ENCODE measurements at regions not wholly inside any gene's neighbourhood (a gene's known extent, or its start where the extent isn't known, plus 50 kb on each side); places are given as distances from the start of the nearest gene placed in this dataset.

- Histone ChIP-seq H3F3A (ENCODE audit: insufficient read depth, low read length) (no peaks in the 10 kb centered on the region), H2AFZ (ENCODE audit: low read length) (no peak overlapping the region), H4K20me1 (ENCODE audit: insufficient read depth, low read length) (no peaks in the 10 kb centered on the region), H3K27me3 (ENCODE audit: insufficient read depth, low read length) (no peaks in the 10 kb centered on the region), H3K9me3 (ENCODE audit: low read length) (0 out of 2 replicates have a peak, but pooled peaks cover 2% of the 10 kb centered on the region), H3K79me2 (ENCODE audit: insufficient read depth, low read length) (no peaks in the 10 kb centered on the region), H3K9me2 (ENCODE audit: low read depth, low read length) (no peaks in the 10 kb centered on the region), H3K4me3 (ENCODE audit: low read depth, low read length, poor library complexity, severe bottlenecking) (no peak overlapping the region), H3K9ac (ENCODE audit: low read length) (no peak overlapping the region), H3K36me3 (ENCODE audit: insufficient read depth, low read length) (no peaks in the 10 kb centered on the region), H3K4me1 (ENCODE audit: insufficient read depth, low read length, severe bottlenecking) (no peaks in the 10 kb centered on the region), H3K4me2 (ENCODE audit: low read length) (no peak overlapping the region), H3K27ac (ENCODE audit: low read depth, low read length, poor library complexity, severe bottlenecking) (no peak overlapping the region)
- TF ChIP-seq, protein P1, sequence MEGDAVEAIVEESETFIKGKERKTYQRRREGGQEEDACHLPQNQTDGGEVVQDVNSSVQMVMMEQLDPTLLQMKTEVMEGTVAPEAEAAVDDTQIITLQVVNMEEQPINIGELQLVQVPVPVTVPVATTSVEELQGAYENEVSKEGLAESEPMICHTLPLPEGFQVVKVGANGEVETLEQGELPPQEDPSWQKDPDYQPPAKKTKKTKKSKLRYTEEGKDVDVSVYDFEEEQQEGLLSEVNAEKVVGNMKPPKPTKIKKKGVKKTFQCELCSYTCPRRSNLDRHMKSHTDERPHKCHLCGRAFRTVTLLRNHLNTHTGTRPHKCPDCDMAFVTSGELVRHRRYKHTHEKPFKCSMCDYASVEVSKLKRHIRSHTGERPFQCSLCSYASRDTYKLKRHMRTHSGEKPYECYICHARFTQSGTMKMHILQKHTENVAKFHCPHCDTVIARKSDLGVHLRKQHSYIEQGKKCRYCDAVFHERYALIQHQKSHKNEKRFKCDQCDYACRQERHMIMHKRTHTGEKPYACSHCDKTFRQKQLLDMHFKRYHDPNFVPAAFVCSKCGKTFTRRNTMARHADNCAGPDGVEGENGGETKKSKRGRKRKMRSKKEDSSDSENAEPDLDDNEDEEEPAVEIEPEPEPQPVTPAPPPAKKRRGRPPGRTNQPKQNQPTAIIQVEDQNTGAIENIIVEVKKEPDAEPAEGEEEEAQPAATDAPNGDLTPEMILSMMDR (IDR thresholded peaks at IDR 0.05; ENCODE audit: low read length), result no peak
- no peak for TF ChIP-seq EZH2 (IDR thresholded peaks at IDR 0.05; ENCODE audit: borderline replicate concordance, low read length)
These were observed 643.8 kb downstream of the HDGFL1 start for GRCh38 chr6:23213193-23213592.

GRCh38 chr6:23213651-23214050 lies 644.3 kb downstream of the HDGFL1 start:
- Histone ChIP-seq H3K9me2 (ENCODE audit: low read depth, low read length) (no peaks in the 10 kb centered on the region), H3K27ac (ENCODE audit: low read depth, low read length, poor library complexity, severe bottlenecking) (no peak overlapping the region), H3K4me3 (ENCODE audit: low read depth, low read length, poor library complexity, severe bottlenecking) (no peak overlapping the region), H3K4me2 (ENCODE audit: low read length) (no peak overlapping the region), H3F3A (ENCODE audit: insufficient read depth, low read length) (no peaks in the 10 kb centered on the region), H3K27me3 (ENCODE audit: insufficient read depth, low read length) (no peaks in the 10 kb centered on the region), H3K36me3 (ENCODE audit: insufficient read depth, low read length) (no peaks in the 10 kb centered on the region), H3K9me3 (ENCODE audit: low read length) (0 out of 2 replicates have a peak, but pooled peaks cover 2% of the 10 kb centered on the region), H3K4me1 (ENCODE audit: insufficient read depth, low read length, severe bottlenecking) (no peaks in the 10 kb centered on the region), H3K9ac (ENCODE audit: low read length) (no peak overlapping the region), H4K20me1 (ENCODE audit: insufficient read depth, low read length) (no peaks in the 10 kb centered on the region), H2AFZ (ENCODE audit: low read length) (no peak overlapping the region), H3K79me2 (ENCODE audit: insufficient read depth, low read length) (no peaks in the 10 kb centered on the region)
- TF ChIP-seq, protein P1 (IDR thresholded peaks at IDR 0.05; ENCODE audit: low read length), result no peak
- no peak for TF ChIP-seq EZH2 (IDR thresholded peaks at IDR 0.05; ENCODE audit: borderline replicate concordance, low read length)

DNA sequence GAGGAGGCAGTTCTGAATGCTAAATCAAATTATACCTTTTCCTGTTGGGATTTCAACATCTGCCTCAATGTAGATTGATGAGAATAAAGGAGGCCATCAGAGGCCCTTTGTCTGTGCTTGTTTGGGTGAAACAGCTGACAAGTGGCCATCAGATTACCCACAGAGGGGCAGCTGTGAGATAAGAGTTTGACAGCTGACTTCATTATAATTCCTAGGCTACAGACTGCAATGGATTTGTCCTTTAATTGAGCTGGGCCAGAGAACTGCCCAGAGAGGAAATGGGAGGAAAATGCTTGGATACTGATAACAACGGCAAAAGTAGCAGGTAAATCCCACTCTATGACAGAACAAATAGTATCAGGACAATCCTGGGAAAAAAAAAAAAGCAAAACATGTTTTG lies 649.4 kb downstream of the HDGFL1 start:
- Histone ChIP-seq H2AFZ (ENCODE audit: low read length) (no peak overlapping the region), H3K4me2 (ENCODE audit: low read length) (no peak overlapping the region), H4K20me1 (ENCODE audit: insufficient read depth, low read length) (no peaks in the 10 kb centered on the region), H3K4me1 (ENCODE audit: insufficient read depth, low read length, severe bottlenecking) (no peaks in the 10 kb centered on the region), H3F3A (ENCODE audit: insufficient read depth, low read length) (no peaks in the 10 kb centered on the region), H3K27me3 (ENCODE audit: insufficient read depth, low read length) (no peaks in the 10 kb centered on the region), H3K9ac (ENCODE audit: low read length) (no peak overlapping the region), H3K4me3 (ENCODE audit: low read depth, low read length, poor library complexity, severe bottlenecking) (no peak overlapping the region), H3K79me2 (ENCODE audit: insufficient read depth, low read length) (no peaks in the 10 kb centered on the region), H3K9me2 (ENCODE audit: low read depth, low read length) (no peaks in the 10 kb centered on the region), H3K27ac (ENCODE audit: low read depth, low read length, poor library complexity, severe bottlenecking) (no peak overlapping the region), H3K9me3 (ENCODE audit: low read length) (no peaks in the 10 kb centered on the region), H3K36me3 (ENCODE audit: insufficient read depth, low read length) (no peaks in the 10 kb centered on the region)
- TF ChIP-seq, protein P1 (IDR thresholded peaks at IDR 0.05; ENCODE audit: low read length), result no peak
- no peak for TF ChIP-seq EZH2 (IDR thresholded peaks at IDR 0.05; ENCODE audit: borderline replicate concordance, low read length)

Data from OCI-LY1 (cell line).